GM12891 (cell line): ENCODE measurements at regions not wholly inside any gene's neighbourhood (a gene's known extent, or its start where the extent isn't known, plus 50 kb on each side); places are given as distances from the start of the nearest gene placed in this dataset.

Experiments
- DNase-seq: peaks from one replicate; pipeline ENCODE4 v3.0.0; 2011; ENCODE audit warnings: low spot score; ENCODE audit not compliant: insufficient read length
- FAIRE-seq: peaks from 2 replicates; lab custom pipeline; 2011; peaks lifted over from hg19 to GRCh38; lab: Jason Lieb, UNC
- PAX5 ChIP-seq: IDR thresholded peaks from 2 replicates; pipeline ENCODE4 v1.6.1; 2011; ENCODE audit warnings: low read length, moderate library complexity, mild to moderate bottlenecking; ENCODE audit not compliant: insufficient read depth, severe bottlenecking
- POLR2A ChIP-seq: IDR thresholded peaks from 2 replicates; pipeline ENCODE4 v1.6.1; 2011; ENCODE audit warnings: low read depth, low read length, control low read depth
- POLR2AphosphoS5 ChIP-seq: IDR thresholded peaks from 2 replicates; pipeline ENCODE4 v1.6.1; 2011; ENCODE audit warnings: low read depth, low read length, control low read depth
- POU2F2 ChIP-seq: IDR thresholded peaks from 2 replicates; pipeline ENCODE4 v1.6.1; 2011; ENCODE audit warnings: low read depth, mild to moderate bottlenecking, control low read depth, low read length, moderate library complexity
- SPI1 ChIP-seq: IDR thresholded peaks from 2 replicates; pipeline ENCODE4 v1.6.1; 2011; ENCODE audit warnings: low read depth, low read length, control low read depth
- TAF1 ChIP-seq: IDR thresholded peaks from 2 replicates; pipeline ENCODE4 v1.6.1; 2011; ENCODE audit warnings: low read depth, low read length, control low read depth

DNA sequence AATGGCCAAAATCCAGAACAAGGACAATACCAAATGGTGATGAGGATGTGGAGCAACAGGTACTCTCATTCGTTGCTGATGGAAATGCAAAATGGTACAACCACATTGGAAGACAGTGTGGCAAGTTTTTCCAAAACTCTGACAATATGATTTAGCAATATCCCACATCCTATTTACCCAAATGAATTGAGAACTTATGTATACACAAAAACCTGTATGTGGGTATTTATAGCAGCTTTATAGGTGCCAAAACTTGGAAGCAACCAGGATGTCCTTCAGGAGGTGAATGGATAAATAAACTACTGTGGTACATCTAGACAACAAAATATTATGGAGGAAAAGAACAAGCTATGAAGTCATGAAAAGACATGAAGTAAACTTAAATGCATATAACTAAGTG lies 156.5 kb downstream of the TFAP2A start:
- TF ChIP-seq POU2F2 (no peak), TAF1 (no peak), PAX5 (no peak), POLR2A (no peak)
- DNase-seq (no peak), FAIRE-seq (no peak)

DNA sequence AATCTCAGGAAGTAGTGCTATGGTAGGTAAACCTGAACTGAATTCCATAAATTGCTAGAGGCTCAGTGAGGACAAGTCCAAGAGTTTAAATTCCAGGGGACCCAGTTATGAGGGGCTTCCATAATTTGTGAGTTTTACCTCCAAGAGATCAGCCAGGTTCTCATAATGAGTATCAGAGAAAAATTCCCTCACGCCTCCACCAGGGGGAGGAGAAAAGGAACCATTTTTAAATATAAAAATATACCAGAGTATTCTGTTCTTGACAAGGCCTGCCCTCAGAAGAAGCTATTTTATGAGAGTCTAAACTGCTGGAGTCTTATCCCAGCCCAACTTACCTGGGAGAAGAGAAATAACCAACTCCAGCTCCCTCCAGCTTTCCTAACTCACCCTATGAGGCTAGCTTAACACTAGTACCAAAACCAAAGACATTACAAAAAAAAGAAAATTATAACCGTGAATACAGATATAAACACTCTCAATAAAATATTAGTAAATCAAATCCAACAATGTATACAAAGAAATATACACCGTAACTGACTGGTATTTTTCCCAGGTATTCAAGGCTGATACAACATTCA lies 158.7 kb downstream of the TFAP2A start:
- DNase-seq (no peak), FAIRE-seq (no peak)
- TF ChIP-seq PAX5 (no peak), POLR2A (no peak), SPI1 (no peak), TAF1 (no peak), POLR2AphosphoS5 (no peak), POU2F2 (no peak)

DNA sequence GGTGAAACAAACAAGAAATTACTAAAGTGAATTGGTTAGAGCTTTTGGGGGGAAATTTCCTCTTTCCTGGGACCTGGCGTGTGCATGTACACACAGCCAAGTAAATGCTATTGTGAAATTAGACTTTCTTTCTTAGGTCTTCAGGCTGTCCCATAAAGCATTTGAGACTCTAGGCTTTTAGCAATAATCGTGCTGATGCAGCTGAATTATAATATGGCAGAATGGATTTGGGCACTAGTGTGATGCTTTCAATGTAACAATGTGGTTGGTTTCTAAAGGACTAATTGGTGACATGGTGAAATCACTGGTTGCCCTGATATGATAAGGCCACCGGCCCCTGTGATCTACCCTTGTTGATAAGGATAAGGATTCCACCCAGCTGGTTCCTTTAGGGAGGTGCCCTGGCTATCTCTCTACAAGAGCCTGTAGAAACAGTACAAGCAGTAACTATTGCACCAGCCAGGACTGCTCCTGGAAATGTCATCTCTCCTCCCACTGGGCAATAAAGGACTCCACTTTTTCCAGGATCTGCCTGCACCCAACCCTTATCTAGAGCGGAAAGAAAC lies 164.1 kb downstream of the TFAP2A start:
- no peak for FAIRE-seq
- no peak for DNase-seq
- TF ChIP-seq POU2F2, result no peak
- TF ChIP-seq POLR2A, result no peak
- TF ChIP-seq POLR2AphosphoS5, result no peak
- TF ChIP-seq PAX5, result no peak
- no peak for TF ChIP-seq SPI1
- TF ChIP-seq TAF1, result no peak

DNA sequence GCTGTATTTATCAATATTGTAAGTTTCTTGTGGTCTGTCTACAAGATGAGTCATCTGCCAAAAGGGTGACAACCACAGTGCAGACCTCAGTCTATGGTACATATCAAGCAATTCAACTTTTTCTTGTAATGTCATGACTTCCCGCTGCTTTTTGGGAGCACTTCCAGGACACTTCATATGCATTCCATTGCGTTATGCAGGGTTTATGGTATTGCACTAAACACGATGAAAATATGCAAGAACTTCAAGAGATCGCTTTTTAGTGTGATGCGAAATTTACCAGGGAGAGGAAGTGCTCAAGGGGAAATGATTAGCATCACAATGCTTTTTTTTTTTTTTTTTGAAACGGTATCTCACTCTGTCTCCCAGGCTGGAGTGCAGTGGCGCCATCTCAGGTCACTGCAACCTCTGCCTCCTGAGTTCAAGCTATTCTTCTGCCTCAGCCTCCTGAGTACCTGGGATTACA lies 166.5 kb downstream of the TFAP2A start:
- FAIRE-seq, result no peak
- DNase-seq, result no peak
- TF ChIP-seq SPI1, result no peak
- no peak for TF ChIP-seq POU2F2
- TF ChIP-seq POLR2A, result no peak
- no peak for TF ChIP-seq TAF1
- TF ChIP-seq PAX5, result no peak
- no peak for TF ChIP-seq POLR2AphosphoS5

DNA sequence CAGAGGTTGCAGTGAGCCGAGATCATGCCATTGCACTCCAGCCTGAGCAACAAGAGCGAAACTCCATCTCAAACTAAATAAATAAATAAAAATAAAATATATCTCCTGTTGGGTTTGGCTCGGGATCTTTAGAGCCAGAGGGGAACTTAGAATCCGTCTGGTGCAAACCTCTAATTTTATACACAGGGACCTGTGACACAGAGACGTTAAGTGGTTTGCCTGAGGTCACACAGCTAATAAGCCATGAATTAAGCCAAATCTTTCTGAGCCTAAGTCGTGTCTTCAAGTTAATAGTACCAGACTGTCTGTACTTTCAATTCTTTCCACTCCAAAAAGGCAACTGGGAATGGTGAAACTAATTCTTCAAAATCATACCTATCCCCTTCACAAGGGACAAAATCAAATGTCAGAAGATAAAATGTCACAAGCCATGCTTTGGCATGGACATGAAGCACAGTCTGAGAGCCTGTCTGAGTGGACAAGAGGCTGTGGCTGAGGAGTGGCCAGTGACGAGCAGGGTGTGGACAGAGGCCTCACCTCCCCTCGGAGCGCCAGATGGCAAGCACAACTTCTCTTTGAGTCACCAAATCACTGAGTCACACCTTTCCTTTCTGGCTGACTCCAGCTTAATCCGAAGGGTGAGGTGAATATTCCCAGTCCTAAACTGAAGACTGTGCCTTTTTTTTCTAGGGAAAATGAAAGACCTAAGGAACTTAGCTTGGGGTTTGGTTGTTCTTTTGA lies 177.4 kb downstream of the TFAP2A start:
- TF ChIP-seq POLR2AphosphoS5, result no peak
- no peak for TF ChIP-seq SPI1
- no peak for TF ChIP-seq POU2F2
- TF ChIP-seq PAX5, result no peak
- FAIRE-seq, result no peak
- no peak for DNase-seq

DNA sequence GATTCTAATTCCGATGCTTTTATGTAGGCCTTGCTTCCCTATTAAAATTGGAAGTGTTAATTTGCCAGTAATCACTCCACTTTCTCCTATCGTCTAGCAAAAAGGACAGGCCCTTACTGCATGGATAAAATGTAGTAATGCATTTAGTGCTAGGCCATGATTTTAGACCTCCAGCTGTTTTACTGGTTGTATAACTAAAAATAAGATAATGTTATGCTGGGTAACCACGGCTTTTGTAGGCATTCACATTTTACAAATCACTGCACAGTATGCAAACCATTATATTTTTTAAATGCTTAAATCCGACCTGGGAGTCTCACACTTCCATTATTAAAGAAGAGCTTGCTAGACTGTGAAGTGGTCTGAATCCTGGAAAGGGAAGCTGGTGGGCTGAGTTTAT lies 179.5 kb downstream of the TFAP2A start:
- no peak for FAIRE-seq
- DNase-seq, result no peak
- TF ChIP-seq POLR2A, result no peak
- TF ChIP-seq PAX5, result no peak

DNA sequence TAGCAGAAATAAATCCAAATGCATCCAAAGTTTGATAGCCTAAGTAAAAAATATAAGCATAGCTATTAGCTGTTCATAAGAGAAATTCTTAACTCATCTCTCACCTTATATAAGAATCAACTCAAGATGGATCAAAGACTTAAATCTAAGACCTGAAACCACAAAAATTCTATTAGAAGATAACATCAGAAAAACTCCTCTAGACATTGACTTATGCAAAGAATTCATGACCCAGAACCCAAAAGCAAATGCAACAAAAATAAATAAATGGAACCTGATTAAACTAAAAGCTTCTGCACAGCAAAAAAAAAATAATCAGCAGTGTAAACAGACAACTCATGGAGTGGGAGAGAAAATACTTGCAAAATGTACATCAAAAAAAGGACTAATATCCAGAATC lies 184.3 kb downstream of the TFAP2A start:
- DNase-seq (no peak), FAIRE-seq (no peak)
- TF ChIP-seq SPI1 (no peak), POLR2AphosphoS5 (no peak), PAX5 (no peak), POU2F2 (no peak), POLR2A (no peak), TAF1 (no peak)

DNA sequence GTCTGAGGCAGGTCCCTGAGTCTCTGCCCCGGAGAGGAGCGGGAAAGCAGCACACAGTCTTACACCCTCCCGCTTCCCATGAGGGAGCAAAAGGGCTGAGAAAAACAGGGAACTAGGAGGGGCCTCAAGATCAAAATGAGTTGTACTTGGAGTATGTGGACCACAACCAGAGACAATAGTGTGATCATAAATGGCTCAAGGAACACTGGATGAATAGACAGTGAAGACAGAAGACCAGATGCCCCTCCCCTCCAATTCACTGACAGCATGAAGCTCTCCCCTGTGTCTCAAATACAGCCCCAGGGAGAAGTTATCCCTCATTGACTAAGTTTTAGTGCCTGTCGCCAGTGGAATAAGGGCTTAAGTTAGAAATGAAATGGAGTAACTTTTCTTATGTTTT lies 191.0 kb downstream of the TFAP2A start:
- FAIRE-seq, result no peak
- no peak for TF ChIP-seq SPI1
- TF ChIP-seq POLR2A, result no peak
- TF ChIP-seq TAF1, result no peak
- TF ChIP-seq POLR2AphosphoS5, result no peak
- TF ChIP-seq PAX5, result no peak
- TF ChIP-seq POU2F2, result no peak
- no peak for DNase-seq

DNA sequence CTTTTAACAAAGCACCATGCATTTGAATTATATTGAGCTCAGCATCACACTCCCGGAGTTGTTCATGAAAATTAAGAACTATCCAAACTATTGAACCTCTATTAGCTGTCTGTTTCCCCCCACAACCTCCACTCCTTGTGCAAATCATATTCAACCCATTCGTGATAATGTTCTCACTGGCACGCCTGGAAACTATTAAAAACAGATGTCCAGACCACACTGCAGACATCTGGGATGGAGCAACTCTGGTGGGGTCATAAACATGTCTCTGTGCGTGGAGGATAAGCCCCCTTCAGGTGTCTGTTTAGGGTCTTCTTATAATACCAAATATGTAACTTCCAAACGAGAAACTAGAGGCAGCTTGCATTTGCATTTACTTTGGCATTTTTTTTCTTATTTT lies 193.7 kb downstream of the TFAP2A start:
- DNase-seq, result no peak
- TF ChIP-seq POLR2AphosphoS5 (no peak), TAF1 (no peak), POU2F2 (no peak), SPI1 (no peak), POLR2A (no peak), PAX5 (no peak)
- no peak for FAIRE-seq

DNA sequence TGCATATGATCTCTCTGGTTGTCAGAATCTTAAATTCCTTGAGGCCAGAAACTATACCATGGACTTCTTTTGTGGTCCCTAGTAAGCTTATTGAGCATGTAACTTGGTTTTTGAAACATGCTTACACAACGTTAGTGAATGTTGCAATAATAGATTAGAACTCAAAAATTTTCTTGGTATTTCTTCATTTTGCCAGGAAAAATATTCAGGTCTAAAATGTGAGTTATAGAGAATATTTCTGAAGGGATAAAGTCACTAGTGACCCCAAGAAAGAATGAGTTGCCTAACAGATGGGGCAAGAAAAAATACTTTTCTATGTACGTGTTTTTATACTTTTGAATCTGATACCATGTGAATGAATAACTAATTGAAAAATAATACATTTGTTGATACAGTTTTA lies 195.4 kb downstream of the TFAP2A start:
- FAIRE-seq (no peak), DNase-seq (no peak)
- TF ChIP-seq POLR2AphosphoS5 (no peak), SPI1 (no peak), PAX5 (no peak), POLR2A (no peak), POU2F2 (no peak), TAF1 (no peak)

DNA sequence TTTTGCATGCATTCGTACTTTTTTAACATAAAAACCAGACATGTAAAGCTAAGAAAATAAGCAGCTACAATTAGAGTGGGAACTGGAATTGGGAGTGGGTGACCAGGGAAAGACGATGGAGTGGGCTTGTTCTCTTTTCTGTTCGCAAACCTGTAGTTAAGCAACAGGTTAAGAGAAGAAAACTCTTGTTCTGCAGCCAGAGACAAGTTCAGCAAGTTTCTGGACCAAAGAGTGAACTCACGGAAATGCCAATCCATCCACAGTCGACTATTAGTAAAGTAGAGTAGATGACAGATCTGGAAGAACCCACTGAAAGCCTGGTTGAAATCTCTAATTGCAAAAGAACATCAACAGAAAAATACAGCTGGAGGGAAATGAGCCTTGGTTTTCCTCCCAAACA lies 197.8 kb downstream of the TFAP2A start:
- TF ChIP-seq POLR2AphosphoS5 (no peak), TAF1 (no peak), POLR2A (no peak), SPI1 (no peak), PAX5 (no peak), POU2F2 (no peak)
- DNase-seq (no peak), FAIRE-seq (no peak)
